ENCODE measurements at regions not wholly inside any gene's neighbourhood (a gene's known extent, or its start where the extent isn't known, plus 50 kb on each side); places are given as distances from the start of the nearest gene placed in this dataset.

- no peak for TF ChIP-seq ZBTB33 (IDR thresholded peaks at IDR 0.05)
- TF ChIP-seq CTCF (IDR thresholded peaks at IDR 0.05; ENCODE audit: low read depth, low read length, missing input control): no peak
- no peak for TF ChIP-seq RAD21 (IDR thresholded peaks at IDR 0.05)
- TF ChIP-seq FOXA2 (IDR thresholded peaks at IDR 0.05): no peak
- TF ChIP-seq FOXA1 (IDR thresholded peaks at IDR 0.05): no peak
- TF ChIP-seq REST (IDR thresholded peaks at IDR 0.05): no peak
- no peak for TF ChIP-seq MAX (IDR thresholded peaks at IDR 0.05)
- no peak for TF ChIP-seq NR2F2 (IDR thresholded peaks at IDR 0.05)
- no peak for TF ChIP-seq SP1 (IDR thresholded peaks at IDR 0.05)
- no peak for TF ChIP-seq HNF4A (conservative IDR thresholded peaks at IDR 0.05)
- no peak for TF ChIP-seq RXRA (IDR thresholded peaks at IDR 0.05)
- TF ChIP-seq HNF4G (IDR thresholded peaks at IDR 0.05): no peak
- TF ChIP-seq GABPA (IDR thresholded peaks at IDR 0.05 in 1 of 2, conservative IDR thresholded peaks at IDR 0.05 in 1 of 2): no peak
- no peak for TF ChIP-seq JUND (IDR thresholded peaks at IDR 0.05)
- no peak for TF ChIP-seq TAF1 (conservative IDR thresholded peaks at IDR 0.05)
- TF ChIP-seq ATF3 (IDR thresholded peaks at IDR 0.05): no peak
- no peak overlapping the region for H3K27ac ChIP-seq (ENCODE audit: low read depth in 1 of 2, low read length in 2 of 2)
- H3K9me3 ChIP-seq (ENCODE audit: control insufficient read depth in 4 of 4, low read length in 3 of 4): no peaks in the 10 kb centered on the region
- H3K27me3 ChIP-seq (ENCODE audit: control insufficient read depth in 4 of 4, insufficient read depth in 4 of 4, low read length in 3 of 4): no peaks in the 10 kb centered on the region
- no peak overlapping the region for H3K9ac ChIP-seq (ENCODE audit: low read depth in 1 of 2, low read length in 2 of 2)
- 82% methylated on average over 4 of the region's 4 CpGs for WGBS
- DNase-seq (ENCODE audit: low spot score): no peak
- no peaks in the 10 kb centered on the region for H3K36me3 ChIP-seq (ENCODE audit: control insufficient read depth in 4 of 4, insufficient read depth in 3 of 4, low read depth in 1 of 4, low read length in 3 of 4)
- no peak overlapping the region for H3K4me3 ChIP-seq (ENCODE audit: low read depth in 1 of 3, low read length in 3 of 3)
- H3K4me1 ChIP-seq (ENCODE audit: control insufficient read depth in 4 of 4, insufficient read depth in 4 of 4, low read length in 3 of 4): no peaks in the 10 kb centered on the region
Observed at GRCh38 chr2:167732326-167732725, 515.1 kb downstream of the STK39 start.

- no peak for DNase-seq (ENCODE audit: low spot score)
- TF ChIP-seq HNF4G (IDR thresholded peaks at IDR 0.05): no peak
- TF ChIP-seq NR2F2 (IDR thresholded peaks at IDR 0.05): no peak
- TF ChIP-seq FOXA2 (IDR thresholded peaks at IDR 0.05): no peak
- no peak for TF ChIP-seq RXRA (IDR thresholded peaks at IDR 0.05)
- TF ChIP-seq RAD21 (IDR thresholded peaks at IDR 0.05): no peak
- TF ChIP-seq MAX (IDR thresholded peaks at IDR 0.05): no peak
- no peak for TF ChIP-seq SP1 (IDR thresholded peaks at IDR 0.05)
- 94% methylated on average over 3 of the region's 3 CpGs for WGBS
Observed at GRCh38 chr2:167729911-167730310, 517.5 kb downstream of the STK39 start.

More at GRCh38 chr2:167729911-167730310, 517.5 kb downstream of the STK39 start:
- Histone ChIP-seq H3K4me3 (ENCODE audit: low read depth in 1 of 3, low read length in 3 of 3) (no peak overlapping the region), H3K9ac (ENCODE audit: low read depth in 1 of 2, low read length in 2 of 2) (no peak overlapping the region), H3K4me1 (ENCODE audit: control insufficient read depth in 4 of 4, insufficient read depth in 4 of 4, low read length in 3 of 4) (no peaks in the 10 kb centered on the region), H3K27ac (ENCODE audit: low read depth in 1 of 2, low read length in 2 of 2) (no peak overlapping the region), H3K9me3 (ENCODE audit: control insufficient read depth in 4 of 4, low read length in 3 of 4) (no peaks in the 10 kb centered on the region), H3K27me3 (ENCODE audit: control insufficient read depth in 4 of 4, insufficient read depth in 4 of 4, low read length in 3 of 4) (no peaks in the 10 kb centered on the region), H3K36me3 (ENCODE audit: control insufficient read depth in 4 of 4, insufficient read depth in 3 of 4, low read depth in 1 of 4, low read length in 3 of 4) (no peaks in the 10 kb centered on the region)
